Endothelial cell of umbilical vein (primary cell): ENCODE measurements at regions not wholly inside any gene's neighbourhood (a gene's known extent, or its start where the extent isn't known, plus 50 kb on each side); places are given as distances from the start of the nearest gene placed in this dataset.

Experiments used
- BruUV-seq: library from RNA; stranded (reverse); fragments of 400-500 nt; replicated peaks from 2 replicates; lab custom pipeline; 2021; lab: Mats Ljungman, UMichigan
- CTCF ChIA-PET: fragments of 300-600, 350-600 bp; sonication (Branson Sonifier 250); formaldehyde crosslinking; loops from one replicate; lab custom pipeline; 2021; ENCODE audit warnings: antibody characterized with exemption, inconsistent platforms; lab: Charles Lee
- POLR2A ChIA-PET: fragments of 300-600, 350-600 bp; sonication (Branson Sonifier 250); formaldehyde crosslinking; loops from one replicate; lab custom pipeline; 2021; ENCODE audit warnings: antibody characterized with exemption, inconsistent platforms; lab: Charles Lee
- DNase-seq: peaks from one replicate; pipeline ENCODE4 v3.0.0-alpha.2; 2011; ENCODE audit warnings: low read depth, low spot score
- FAIRE-seq: peaks from 2 replicates; lab custom pipeline; 2011; peaks lifted over from hg19 to GRCh38; lab: Jason Lieb, UNC
- H2AFZ ChIP-seq: 2 replicates; pipeline ENCODE4 v1.6.0; 2012; ENCODE audit warnings: low read depth, low read length, control low read depth, inconsistent platforms
- H3K27ac ChIP-seq: 2 replicates; pipeline ENCODE4 v1.5.1; 2011; ENCODE audit warnings: low read depth, mild to moderate bottlenecking, control low read depth, low read length, moderate library complexity; ENCODE audit not compliant: insufficient read depth
- H3K27me3 ChIP-seq, 2 experiments: 2 replicates each; pipeline versions ENCODE4 v1.6.0 to v1.6.1; 2011; ENCODE audit warnings: low read length in 2 of 2, mixed read lengths in 1 of 2; ENCODE audit not compliant: control insufficient read depth in 2 of 2, insufficient read depth in 2 of 2
- H3K36me3 ChIP-seq, 2 experiments: 2 replicates in 1 of 2; 3 replicates in 1 of 2; pipeline ENCODE4 v1.5.1; 2011; ENCODE audit warnings: low read length in 2 of 2, mild to moderate bottlenecking in 1 of 2, moderate library complexity in 1 of 2; ENCODE audit not compliant: control insufficient read depth in 2 of 2, insufficient read depth in 2 of 2; ENCODE audit errors: extremely low read depth in 1 of 2
- H3K4me1 ChIP-seq: 3 replicates; pipeline ENCODE4 v1.5.1; 2011; ENCODE audit warnings: mild to moderate bottlenecking, low read length; ENCODE audit not compliant: control insufficient read depth, insufficient read depth; ENCODE audit errors: extremely low read depth
- H3K4me2 ChIP-seq: 2 replicates; pipeline ENCODE4 v1.6.1; 2011; ENCODE audit warnings: low read length, control low read depth, mixed read lengths; ENCODE audit not compliant: insufficient read depth
- H3K4me3 ChIP-seq, 3 experiments: fragments of 200-600 bp in 1 of 3; sonication (generic), shearing (Covaris generic) in 1 of 3; replicated peaks in 1 of 3; 2 replicates each; pipeline ENCODE4 v1.5.1; 2011 to 2016; ENCODE audit warnings: control low read depth in 3 of 3, low read length in 3 of 3, mild to moderate bottlenecking in 2 of 3, inconsistent platforms in 1 of 3, low read depth in 1 of 3, moderate library complexity in 1 of 3; ENCODE audit not compliant: insufficient read depth in 1 of 3
- H3K79me2 ChIP-seq: 2 replicates; pipeline ENCODE4 v1.6.0; 2012; ENCODE audit warnings: low read length, inconsistent platforms; ENCODE audit not compliant: control insufficient read depth, insufficient read depth
- H3K9ac ChIP-seq: replicated peaks from 2 replicates; pipeline ENCODE3; 2011; ENCODE audit warnings: low read length, control low read depth; ENCODE audit not compliant: insufficient read depth; ENCODE audit errors: extremely low read depth
- H3K9me1 ChIP-seq: replicated peaks from 3 replicates; pipeline ENCODE4 v1.6.0; 2011; ENCODE audit warnings: mild to moderate bottlenecking, low read length; ENCODE audit not compliant: control insufficient read depth, insufficient read depth; ENCODE audit errors: extremely low read depth
- H3K9me3 ChIP-seq: replicated peaks from 2 replicates; pipeline ENCODE4 v1.5.1; 2012; ENCODE audit warnings: low read length, inconsistent platforms; ENCODE audit not compliant: control insufficient read depth, insufficient read depth
- H4K20me1 ChIP-seq: replicated peaks from 2 replicates; pipeline ENCODE3; 2011; ENCODE audit warnings: mild to moderate bottlenecking, low read length; ENCODE audit not compliant: control insufficient read depth, insufficient read depth; ENCODE audit errors: extremely low read depth
- CTCF ChIP-seq, 2 donors: IDR thresholded peaks; 1 replicate in 1 of 2; 2 replicates in 1 of 2; pipeline ENCODE4 v1.5.1; 2011; ENCODE audit warnings: low read length in 2 of 2, mild to moderate bottlenecking in 2 of 2, moderate library complexity in 2 of 2, control low read depth in 1 of 2, inconsistent platforms in 1 of 2, low read depth in 1 of 2; ENCODE audit not compliant: insufficient read depth in 1 of 2; ENCODE audit errors: extremely low read depth in 1 of 2
- EZH2 ChIP-seq: IDR thresholded peaks from 2 replicates; pipeline ENCODE4 v1.6.1; 2012; ENCODE audit warnings: borderline replicate concordance, low read depth, mild to moderate bottlenecking, moderate library complexity, low read length, inconsistent platforms; ENCODE audit not compliant: severe bottlenecking
- FOS ChIP-seq: IDR thresholded peaks from 2 replicates; pipeline ENCODE4 v1.6.1; 2011; ENCODE audit warnings: mild to moderate bottlenecking, low read length, moderate library complexity, borderline replicate concordance; ENCODE audit not compliant: insufficient read depth
- GATA2 ChIP-seq: IDR thresholded peaks from 2 replicates; pipeline ENCODE4 v1.7.0; 2011; ENCODE audit warnings: low read depth, mild to moderate bottlenecking, moderate library complexity, mixed read lengths, low read length; ENCODE audit not compliant: insufficient read length, insufficient read depth
- JUN ChIP-seq: IDR thresholded peaks from 2 replicates; pipeline ENCODE4 v1.6.1; 2011; ENCODE audit warnings: borderline replicate concordance, low read depth; ENCODE audit not compliant: insufficient read length, insufficient read depth
- MYC ChIP-seq: IDR thresholded peaks from one replicate; pipeline ENCODE4 v1.6.1; 2011; ENCODE audit warnings: mild to moderate bottlenecking, low read depth, low read length
- POLR2A ChIP-seq: IDR thresholded peaks from 2 replicates; pipeline ENCODE4 v1.6.1; 2012; ENCODE audit warnings: low read depth, mild to moderate bottlenecking, control low read depth, low read length
- POLR2AphosphoS5 ChIP-seq: IDR thresholded peaks from 2 replicates; pipeline ENCODE4 v1.6.1; 2012; ENCODE audit warnings: low read depth, mild to moderate bottlenecking, control low read depth, low read length, moderate library complexity; ENCODE audit not compliant: insufficient read depth
- dilution Hi-C: fragments of 300-500 bp; cut with MboI; formaldehyde crosslinking; loops from one replicate; pipeline ENCODE4 v1.15.0; 2019; ENCODE audit warnings: low sequenced_read_pairs; ENCODE audit not compliant: extremely low pct_ligation_motif_present
- intact Hi-C: fragments of 100-400 bp; cut with micrococcal nuclease; formaldehyde crosslinking; loops from one replicate; pipeline ENCODE4 v1.10.0; 2022
- TF ChIP-seq, protein P1 (sequence below): IDR thresholded peaks from 2 replicates; pipeline ENCODE4 v1.6.1; 2011; ENCODE audit not compliant: insufficient read depth, insufficient read length

DNA sequence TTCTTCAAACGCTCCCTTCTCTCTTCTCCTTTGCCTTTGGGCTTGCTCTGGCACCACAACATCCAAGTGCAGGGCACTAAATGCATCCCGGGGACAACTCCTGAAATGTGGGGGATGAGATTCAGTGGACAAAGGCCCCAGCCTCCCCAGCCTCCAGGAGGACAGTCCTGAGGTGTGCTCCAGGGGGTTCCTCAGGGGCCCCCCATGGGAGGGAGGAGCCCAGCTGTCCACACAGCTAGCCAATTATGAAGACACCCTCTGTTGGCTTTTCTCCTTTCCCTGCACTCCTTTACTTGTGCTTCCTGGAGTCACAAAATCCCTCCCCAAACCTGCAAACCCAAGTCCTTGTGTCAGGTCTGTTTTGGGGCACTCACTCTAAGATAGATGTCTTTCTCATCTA, 735.4 kb downstream of the PTPRU start:
- H3K9me1 ChIP-seq = no peaks in the 10 kb centered on the region
- TF ChIP-seq, protein P1, sequence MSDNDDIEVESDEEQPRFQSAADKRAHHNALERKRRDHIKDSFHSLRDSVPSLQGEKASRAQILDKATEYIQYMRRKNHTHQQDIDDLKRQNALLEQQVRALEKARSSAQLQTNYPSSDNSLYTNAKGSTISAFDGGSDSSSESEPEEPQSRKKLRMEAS = no peak
- no peak for TF ChIP-seq POLR2AphosphoS5
- peaks cover 6% of the 10 kb centered on the region for H3K4me1 ChIP-seq
- no peaks in the 10 kb centered on the region for H3K27me3 ChIP-seq
- no peaks in the 10 kb centered on the region for H4K20me1 ChIP-seq
- no peak overlapping the region for H3K27ac ChIP-seq
- H3K36me3 ChIP-seq = no peaks in the 10 kb centered on the region
- no peaks in the 10 kb centered on the region for H3K9me3 ChIP-seq
- H3K9ac ChIP-seq = no peak overlapping the region
- no peak for FAIRE-seq
- POLR2A ChIA-PET = no interaction called here
- CTCF ChIA-PET = no interaction called here
- no peak overlapping the region for H3K4me3 ChIP-seq
- H2AFZ ChIP-seq = no peak overlapping the region
- dilution Hi-C loops = no loop called here
- H3K4me2 ChIP-seq = no peak overlapping the region
- no TSS peak for BruUV-seq
- intact Hi-C loops = no loop called here
- H3K79me2 ChIP-seq = no peaks in the 10 kb centered on the region
- no peak for DNase-seq

- intact Hi-C loops (no loop called here), dilution Hi-C loops (no loop called here)
- TF ChIP-seq GATA2 (no peak), POLR2A (no peak), POLR2AphosphoS5 (no peak), EZH2 (no peak), FOS (no peak), JUN (no peak), CTCF (IDR thresholded peaks at IDR 0.05; ENCODE audit: extremely low read depth in 1 of 2, insufficient read depth in 1 of 2, low read depth in 1 of 2, low read length in 2 of 2) (no peak), MYC (no peak)
- TF ChIP-seq, protein P1 = no peak
- no peaks in the 10 kb centered on the region for H3K27me3 ChIP-seq
- FAIRE-seq (no peak), DNase-seq (no peak)
- H3K9me3 ChIP-seq = no peaks in the 10 kb centered on the region
- H3K27ac ChIP-seq = no peak overlapping the region
- H3K79me2 ChIP-seq = no peaks in the 10 kb centered on the region
- H3K9ac ChIP-seq = no peak overlapping the region
- no TSS peak for BruUV-seq
- H3K4me2 ChIP-seq = no peak overlapping the region
- no peaks in the 10 kb centered on the region for H3K9me1 ChIP-seq
- no peaks in the 10 kb centered on the region for H4K20me1 ChIP-seq
- no peak overlapping the region for H3K4me3 ChIP-seq
- H2AFZ ChIP-seq = no peak overlapping the region
- ChIA-PET POLR2A (no interaction called here), CTCF (no interaction called here)
- no peaks in the 10 kb centered on the region for H3K36me3 ChIP-seq
- peaks cover 6% of the 10 kb centered on the region for H3K4me1 ChIP-seq
Observed at GRCh38 chr1:29970747-29971325, 734.5 kb downstream of the PTPRU start.
